SKM-1 (cell line): ENCODE measurements at regions not wholly inside any gene's neighbourhood (a gene's known extent, or its start where the extent isn't known, plus 50 kb on each side); places are given as distances from the start of the nearest gene placed in this dataset.

ENCODE experiments used
- DNase-seq: peaks from one replicate; lab custom pipeline; 2025; ENCODE audit not compliant: unreplicated experiment; lab: John Stamatoyannopoulos, UW

DNA sequence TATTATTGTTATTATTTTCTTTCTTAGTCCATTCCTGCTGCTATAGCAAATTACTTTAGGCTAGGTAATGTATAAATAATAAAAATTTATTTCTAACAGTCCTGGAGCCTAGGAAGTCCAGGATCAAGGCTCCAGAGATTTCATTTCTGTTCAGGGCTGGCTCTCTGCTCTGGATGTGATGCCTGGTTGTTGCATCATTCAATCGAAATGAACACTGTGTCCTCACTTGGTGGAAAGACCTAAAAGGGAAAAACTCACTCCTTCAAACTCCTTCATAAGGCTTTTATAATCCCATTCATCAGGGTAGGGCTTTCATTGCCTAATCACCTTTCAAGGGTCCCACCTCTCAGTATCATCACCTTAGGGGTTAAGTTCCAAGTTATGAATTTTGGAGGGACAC is 395.0 kb downstream of the EFNB2 start:
- no peak for DNase-seq

DNA sequence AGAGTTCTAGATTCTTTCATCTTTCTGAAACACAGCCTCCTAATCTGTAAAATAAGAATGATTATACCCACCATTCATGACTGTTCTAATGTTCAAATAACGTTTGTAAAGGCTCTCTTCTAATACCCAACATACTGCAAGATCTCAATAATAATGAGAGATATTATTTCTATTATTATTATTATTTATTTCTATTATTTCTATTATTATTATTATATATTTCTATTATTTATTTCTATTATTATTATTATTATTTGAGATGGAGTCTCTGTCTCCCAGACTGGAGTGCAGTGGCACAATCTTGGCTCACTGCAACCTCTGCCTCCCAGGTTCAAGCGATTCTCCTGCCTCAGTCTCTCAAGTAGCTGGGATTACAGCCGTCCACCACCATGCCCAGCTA is 395.5 kb downstream of the EFNB2 start:
- no peak for DNase-seq

DNA sequence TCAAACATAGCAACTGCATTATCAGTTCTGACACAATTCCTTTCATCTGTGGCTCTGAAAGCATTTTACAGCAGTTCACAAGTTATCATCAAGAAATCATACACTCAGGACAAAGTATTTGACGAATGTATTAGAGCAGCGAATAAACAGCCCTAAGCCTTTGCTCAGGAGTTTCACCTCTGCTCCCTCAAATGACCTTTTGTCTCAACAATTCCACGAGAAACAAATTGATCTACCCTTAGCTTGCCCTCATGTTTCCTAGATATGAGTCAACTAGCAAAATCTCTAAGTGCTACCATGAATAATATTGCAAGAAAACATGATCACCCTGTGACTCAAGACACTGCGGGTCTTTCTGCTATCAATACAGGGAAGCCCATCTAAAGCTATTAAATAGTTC is 396.1 kb downstream of the EFNB2 start:
- DNase-seq: no peak

DNA sequence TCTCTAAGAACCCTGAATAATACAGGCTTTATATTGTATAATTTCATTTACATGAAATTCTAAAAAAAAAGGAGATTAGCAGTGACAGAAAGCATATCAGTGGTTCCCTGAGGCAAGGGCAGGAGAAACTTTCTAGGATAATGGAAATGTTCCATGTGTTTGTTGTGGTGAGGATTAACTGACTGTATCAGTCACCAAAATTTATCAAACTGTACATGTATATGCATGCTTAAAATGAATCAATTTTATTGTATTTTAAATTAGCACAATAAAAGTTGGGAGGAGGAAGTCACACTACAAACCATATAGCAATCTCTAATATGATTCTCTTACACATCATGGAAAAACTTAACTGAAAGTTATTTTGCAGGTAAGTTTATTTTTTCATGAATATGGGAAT is 396.8 kb downstream of the EFNB2 start:
- DNase-seq: no peak

DNA sequence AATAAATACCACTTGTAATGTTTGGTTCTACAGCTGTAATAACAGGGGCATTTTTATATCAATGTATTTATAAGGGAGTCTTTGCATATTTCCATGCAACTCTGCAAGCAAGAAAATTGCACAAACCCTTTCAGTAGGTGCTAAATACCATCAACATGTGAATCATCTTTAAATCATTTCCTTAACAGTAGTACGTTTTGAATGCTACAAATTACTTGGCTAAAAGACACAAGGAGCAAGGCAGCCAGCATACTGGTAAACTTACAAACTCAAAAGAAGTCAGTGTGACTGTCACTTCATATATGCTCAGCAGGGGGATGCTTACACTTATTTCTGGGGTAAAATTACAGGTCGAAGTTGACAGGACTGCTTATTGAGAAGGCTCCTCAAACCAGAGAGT is 402.4 kb downstream of the EFNB2 start:
- DNase-seq: no peak

DNA sequence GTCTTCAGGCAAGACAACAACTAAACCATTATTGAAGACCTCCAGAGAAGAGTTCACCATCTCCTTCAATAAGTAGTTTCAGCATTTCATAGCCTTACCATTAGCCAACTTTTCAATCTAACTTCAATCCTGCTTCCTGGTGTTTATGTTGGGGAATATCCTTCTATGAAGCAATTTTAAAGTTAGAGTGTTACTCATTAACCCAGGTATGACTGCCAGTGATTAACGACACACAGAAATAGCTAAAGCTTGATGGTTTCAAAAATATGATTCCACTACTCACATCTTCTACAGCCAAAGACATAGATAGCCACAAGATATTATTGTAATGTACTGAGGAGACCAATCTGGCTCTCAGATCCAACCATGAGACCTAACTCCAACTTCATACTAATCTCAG is 403.2 kb downstream of the EFNB2 start:
- DNase-seq: no peak

DNA sequence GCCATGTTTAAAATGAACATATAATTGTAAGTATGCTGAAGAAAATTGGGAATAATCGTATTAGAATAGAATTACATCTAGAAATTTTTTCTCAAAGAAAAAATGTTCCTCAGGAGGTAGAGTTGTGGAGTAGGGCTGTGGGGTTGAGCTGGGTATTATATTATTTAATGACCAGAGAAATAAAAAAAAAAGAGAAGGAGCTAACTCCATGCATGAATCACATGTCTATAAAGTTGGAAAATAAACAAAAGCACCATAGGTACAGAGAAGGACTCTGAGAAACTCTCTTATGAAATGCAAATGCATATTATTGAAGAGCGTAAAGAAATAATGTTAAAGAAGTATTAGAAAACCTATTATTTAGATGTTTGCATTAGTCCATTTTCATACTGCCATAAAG is 405.5 kb downstream of the EFNB2 start:
- no peak for DNase-seq

DNA sequence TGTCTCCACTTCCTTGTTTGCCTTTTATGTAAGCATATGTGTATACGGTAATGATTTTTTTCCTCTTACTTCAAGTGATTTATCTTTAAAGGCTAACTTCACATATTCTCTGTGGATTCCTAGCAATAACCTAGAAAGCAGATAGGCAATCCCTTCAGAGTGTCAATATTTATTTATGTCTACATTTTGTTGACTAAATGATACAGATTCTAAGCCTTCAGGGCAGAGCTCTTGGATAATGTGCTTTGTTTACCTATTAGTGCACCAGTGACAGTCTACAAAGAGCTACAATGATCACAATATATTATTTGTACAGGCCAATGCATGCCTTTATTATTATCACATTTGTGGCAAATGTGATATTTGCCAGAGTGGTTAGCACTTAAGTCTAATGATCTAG is 406.2 kb downstream of the EFNB2 start:
- DNase-seq: no peak

DNA sequence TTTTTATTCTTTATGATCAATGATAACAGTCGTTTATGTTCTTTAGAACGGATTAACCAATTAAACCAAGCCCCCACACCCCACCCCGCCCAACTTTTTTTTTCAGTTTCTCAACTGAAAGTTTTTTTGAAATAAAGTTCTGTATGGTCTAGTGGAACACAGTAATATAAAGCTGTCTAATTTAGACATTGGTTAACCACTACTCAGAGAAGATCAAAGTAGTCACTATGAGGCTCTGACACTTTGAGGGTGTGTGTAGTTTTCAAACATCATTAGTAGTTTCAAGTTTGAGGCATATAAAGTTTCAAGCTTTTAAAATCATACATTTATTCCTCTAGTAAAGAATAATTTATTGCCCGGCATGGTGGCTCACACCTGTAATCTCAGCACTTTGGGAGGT is 413.2 kb downstream of the EFNB2 start:
- DNase-seq: no peak

DNA sequence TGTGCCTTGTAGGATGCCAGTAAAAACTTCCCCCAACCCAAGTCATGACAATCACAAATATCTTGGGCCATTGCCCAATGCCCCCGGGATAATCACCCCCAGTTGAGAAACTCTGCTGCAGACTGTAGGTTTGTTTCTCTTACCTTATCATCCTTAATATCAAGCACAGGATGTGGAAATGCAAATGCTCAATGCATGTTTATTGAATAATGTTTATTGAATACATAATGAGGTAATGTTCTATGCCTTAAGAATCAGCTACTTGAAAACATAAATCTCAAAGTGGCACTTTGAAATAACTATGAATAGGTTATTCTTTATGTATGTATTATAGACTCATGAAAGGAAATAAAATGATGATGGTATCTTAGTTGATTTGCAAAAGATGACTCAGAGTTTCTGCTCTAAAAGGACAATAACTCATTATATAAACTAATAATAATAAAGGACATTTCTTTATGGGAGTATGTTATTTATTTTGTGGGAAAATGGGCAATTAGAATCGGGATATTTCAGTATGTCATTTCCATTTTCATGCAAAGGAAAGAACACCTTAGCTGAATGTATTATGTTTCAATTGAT is 414.2 kb downstream of the EFNB2 start:
- no peak for DNase-seq

DNA sequence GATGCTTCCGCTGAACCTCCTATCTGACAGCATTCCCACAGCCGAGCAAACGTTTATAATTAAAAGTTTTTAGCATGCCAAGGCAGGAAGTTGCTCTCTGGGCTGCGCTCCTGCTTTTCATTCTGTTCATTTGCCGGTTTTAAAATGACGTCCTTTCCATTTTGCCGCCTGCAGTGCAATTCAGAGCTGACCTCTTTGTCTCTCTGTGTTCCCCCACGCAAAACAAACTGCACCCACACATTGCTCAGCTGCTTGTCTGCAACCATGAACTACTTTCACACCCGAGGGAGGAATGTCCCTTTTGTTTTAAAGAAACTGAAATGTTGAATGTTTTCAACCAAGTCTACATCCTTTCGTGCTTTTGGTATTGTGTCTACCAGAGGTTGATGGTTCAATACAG is 416.5 kb downstream of the EFNB2 start:
- DNase-seq: no peak

DNA sequence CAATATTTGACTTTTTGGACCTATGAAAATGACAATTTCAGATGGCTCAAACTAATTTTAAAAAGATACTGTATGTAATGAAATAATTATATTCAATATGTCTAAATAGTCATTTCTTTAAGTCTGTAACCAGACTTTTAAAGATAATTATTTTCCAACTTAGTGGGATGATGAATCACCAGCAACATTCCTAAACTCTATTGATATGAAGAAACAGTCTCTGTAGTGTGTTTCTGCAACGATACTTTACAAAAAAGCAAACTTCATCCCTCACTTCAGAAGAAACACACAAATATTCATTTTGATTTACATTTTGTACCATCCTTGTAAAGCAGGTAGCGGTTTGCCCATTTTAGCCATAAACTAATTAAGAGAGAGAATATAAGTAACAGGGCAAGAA is 417.4 kb downstream of the EFNB2 start:
- DNase-seq: no peak

DNA sequence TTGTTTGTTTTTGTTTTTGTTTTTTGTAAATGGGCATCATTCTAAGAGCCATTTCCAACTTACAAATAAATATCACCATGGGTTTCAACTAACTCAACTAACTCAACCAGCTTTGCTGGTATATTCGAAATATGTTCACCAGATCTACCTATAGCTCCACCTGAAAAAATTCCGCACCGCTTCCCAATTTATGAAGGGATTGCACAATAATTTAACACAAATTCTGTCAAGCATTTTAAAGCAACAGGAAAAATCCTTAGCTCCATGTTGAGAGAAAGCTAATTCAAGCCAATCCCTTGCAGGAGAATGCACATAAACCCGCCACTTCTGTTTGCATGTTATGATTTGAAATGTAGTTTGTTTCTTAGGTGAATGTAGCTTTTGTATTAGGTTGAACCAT is 417.8 kb downstream of the EFNB2 start:
- DNase-seq: no peak

DNA sequence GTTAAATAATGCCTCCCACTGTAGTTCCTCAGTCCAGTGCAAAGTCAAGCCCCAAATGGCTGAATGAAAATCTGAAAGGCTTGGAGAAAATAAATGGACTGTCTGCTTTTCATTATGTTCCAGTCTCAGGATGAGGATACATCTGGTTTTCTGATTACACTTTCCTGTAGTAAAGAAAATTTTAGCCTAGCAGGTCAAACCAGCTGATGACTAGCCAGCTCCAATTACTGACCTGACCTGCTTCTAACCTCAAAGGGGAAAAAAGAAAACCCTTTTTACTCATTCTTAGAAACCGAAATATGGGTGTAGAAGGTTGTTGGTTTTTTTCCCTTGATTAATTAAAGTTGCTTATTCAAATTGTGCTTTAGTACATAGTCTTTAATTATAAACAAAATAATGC is 418.4 kb downstream of the EFNB2 start:
- DNase-seq: no peak

DNA sequence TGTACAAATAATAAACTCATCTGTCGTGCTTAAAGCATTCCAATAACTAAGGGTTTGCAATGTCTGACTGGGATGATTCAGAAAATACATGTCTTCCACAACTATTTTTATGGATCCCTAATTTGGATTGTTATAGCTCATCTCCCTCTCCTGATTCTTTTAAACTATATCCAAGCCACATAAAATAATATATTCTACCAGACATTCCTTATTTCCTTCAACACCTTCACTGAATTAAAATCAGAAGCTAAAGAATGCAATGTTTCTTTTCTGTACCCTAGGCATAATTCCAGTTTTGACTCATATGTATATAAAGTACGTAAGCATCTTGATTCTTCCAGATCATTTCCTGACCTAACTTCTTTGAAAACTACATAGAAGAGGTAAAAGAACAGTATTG is 420.4 kb downstream of the EFNB2 start:
- no peak for DNase-seq

DNA sequence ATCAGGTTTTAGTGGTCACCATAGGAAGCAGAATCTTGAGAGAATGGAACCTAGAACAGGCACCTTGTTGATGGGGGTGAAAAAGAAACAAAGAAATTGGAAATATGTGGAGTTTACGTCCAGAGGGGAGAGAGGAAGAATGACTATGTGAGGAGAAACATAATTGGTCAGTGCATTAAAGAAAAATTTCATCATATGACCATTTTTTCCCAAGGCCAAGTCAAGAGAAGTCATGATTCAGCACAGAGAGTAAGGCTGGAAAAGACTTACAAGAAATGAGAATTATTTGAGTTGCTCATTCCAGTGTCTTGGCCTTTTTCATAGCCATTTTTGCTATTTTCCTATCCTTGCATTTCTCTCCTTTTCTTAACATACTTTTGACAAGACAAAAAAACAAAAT is 421.7 kb downstream of the EFNB2 start:
- DNase-seq: no peak

DNA sequence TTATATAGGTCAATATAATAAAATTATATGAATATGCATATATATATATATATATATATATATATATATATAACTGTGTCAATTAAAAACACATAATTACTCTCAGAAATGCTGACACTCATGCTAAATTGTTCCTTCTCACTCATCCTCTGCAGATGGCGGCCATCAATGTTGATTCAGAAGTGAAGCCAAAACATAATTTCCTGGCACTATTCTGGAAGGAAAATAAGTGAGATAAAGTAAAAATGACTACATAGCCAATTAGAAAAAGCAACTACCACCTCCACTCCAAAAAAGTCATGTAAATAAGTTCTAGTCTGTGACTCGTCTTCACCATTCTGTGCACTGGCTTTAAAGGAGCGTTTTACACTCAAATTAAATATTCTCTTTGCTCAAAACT is 423.3 kb downstream of the EFNB2 start:
- DNase-seq: no peak

DNA sequence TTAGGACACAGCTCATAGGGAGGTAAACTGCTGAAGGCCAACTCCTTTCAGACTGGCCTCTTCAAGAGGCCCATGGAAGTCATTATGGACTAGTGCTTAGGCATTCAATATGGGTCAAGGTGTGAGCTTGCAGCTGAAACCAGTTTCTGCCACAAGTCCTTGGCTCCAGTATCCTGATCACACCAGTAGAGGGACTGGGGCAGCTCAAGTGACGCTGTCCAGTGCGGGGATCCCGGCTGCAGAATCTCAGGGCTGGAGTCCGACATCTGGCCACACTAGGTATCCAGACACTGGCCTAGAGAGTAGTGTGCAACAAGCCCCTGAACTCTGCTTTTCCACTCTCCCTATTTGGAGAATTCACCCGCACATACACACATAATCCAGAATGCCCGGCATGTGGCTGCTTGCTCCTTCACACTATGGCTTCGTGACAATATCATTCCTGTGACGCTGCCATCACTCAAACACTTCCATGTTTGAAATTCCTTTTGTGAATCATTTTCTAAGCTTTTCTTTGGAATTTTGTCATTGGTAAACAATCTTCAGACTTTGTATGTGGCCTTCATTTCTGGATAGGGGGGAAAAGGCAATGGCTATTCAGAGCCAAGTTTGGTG is 425.1 kb downstream of the EFNB2 start:
- no peak for DNase-seq

DNA sequence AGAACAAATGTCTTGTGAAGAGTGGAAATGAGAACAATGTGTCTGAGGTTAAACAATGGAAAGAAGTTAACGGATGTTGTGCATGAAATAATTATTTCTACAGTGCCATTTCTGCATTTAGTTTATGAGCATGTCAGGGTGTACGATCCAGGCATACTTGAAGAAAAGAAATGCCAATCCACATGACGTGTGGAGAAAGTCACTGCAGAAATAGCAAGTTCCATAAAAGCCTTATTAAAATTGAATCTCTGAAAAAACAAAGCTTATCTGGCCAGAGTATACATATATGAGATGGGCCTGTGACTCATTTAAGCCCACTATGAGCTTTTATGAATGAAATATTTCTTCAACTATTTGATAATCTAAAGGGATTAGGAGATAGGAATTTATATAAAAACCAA is 426.1 kb downstream of the EFNB2 start:
- DNase-seq: no peak

DNA sequence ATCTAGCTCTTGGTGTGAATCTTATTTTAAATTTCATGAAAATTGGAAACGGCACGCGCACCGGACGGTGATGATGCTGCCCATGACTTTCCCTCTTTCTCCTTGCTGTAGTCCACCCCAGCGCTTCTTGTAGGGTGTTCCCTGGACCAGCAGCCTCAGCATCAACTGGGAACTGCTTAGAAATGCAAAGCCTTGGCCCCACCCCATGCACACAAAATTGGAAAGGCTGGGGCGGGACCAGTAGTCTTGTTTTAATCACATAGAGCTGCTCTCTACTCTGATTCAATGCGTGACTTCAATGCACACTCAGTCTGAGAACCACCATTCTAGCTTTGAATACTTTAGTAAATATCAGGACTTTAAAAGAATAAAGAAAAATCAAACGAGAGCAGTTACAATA is 427.1 kb downstream of the EFNB2 start:
- no peak for DNase-seq

DNA sequence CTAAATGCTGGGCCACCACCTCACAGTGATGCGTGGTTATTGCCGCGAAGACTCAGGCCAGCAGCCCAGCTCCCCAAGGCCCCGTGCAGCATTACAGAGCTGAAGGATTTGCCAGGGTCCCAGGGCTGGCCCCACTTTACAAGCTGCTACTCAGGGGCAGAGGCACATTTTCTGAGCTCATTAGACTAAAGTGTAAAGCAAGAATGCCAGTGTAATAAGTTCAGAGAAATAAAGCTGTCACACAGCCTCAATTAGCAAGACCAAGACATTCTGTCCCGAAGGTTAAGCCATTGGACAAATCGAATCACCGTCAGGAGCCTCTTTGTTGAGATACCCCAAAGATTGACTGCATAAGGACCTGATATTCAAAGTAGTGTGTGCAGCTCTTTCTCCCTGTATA is 428.4 kb downstream of the EFNB2 start:
- DNase-seq: no peak

DNA sequence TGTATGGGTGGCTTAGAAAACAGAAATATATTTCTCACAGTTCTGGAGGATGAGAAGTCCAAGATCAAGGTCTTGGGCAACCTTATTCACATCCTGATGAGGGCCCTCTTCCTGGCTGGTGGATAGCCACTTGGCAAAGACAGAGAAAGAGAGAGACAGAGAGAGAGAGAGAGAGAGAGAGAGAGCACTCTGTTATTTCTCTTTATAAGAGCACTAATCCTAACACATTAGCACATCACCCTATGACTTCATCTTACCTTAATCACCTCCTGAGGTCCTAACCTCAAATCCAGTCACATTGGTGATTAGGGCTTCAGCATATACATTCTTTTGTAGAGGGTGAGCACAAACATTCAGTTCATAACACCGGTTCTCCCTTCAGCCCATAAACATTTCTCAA is 430.3 kb downstream of the EFNB2 start:
- no peak for DNase-seq

DNA sequence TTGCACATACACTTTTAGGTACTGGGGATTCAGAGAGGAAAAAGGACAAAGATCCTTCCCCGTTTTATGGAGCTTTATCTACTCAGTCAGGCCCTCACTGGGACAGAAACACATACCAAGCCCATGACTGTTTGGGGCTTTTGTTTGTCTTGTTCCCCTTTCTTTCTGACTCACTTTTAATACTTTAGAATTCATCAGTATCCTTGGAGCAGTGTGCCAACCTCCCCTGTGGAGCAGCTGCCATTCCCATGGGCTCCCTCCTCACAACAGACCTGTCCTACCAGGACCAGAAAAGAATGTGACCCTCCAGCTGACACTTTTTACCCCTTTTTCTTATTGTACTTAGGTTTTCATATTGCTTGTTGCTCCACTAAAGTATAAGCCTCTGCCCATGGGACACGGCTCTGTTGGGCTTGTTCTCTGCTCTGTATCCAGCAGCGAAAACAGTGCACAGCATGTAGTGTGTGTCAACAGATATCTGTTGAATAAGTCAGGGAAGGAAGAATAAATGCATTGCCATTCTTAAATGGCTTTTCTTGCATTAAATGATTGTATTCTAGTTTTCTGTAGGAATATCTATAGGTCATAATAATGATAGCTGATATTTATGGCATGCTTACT is 431.1 kb downstream of the EFNB2 start:
- DNase-seq: no peak
